Body of pancreas (tissue), 4 donors: ENCODE measurements at regions not wholly inside any gene's neighbourhood (a gene's known extent, or its start where the extent isn't known, plus 50 kb on each side); places are given as distances from the start of the nearest gene placed in this dataset.

Experiments used
- ATAC-seq: fragments of 150-250 bp; one replicate; pipeline ENCODE4 v1.9.1; 2016
- DNase-seq, 4 donors: peaks; one replicate each; pipeline ENCODE4 v3.0.0-alpha.2; 2019
- H3K27ac ChIP-seq, 4 donors: fragments of 200-600 bp; sonication (generic); 1 replicate in 3 of 4; 2 replicates in 1 of 4; pipeline versions ENCODE4 v1.5.1 to v1.6.1; 2016 to 2019; ENCODE audit warnings: mild to moderate bottlenecking in 1 of 4, mixed read lengths in 1 of 4, moderate library complexity in 1 of 4
- H3K27me3 ChIP-seq, 2 donors: fragments of 200-600 bp; sonication (generic); one replicate each; pipeline ENCODE4 v1.6.0; 2016; ENCODE audit warnings: mild to moderate bottlenecking in 1 of 2
- H3K36me3 ChIP-seq, 2 donors: fragments of 200-600 bp; sonication (generic); replicated peaks in 1 of 2; 2 replicates each; pipeline ENCODE4 v1.5.1; 2016; ENCODE audit warnings: low read depth in 2 of 2; ENCODE audit not compliant: insufficient read depth in 1 of 2
- H3K4me1 ChIP-seq: fragments of 200-600 bp; sonication (generic); one replicate; pipeline ENCODE4 v1.6.0; 2016
- H3K4me3 ChIP-seq, 2 donors: fragments of 200-600 bp; sonication (generic); 1 replicate in 1 of 2; 2 replicates in 1 of 2; pipeline ENCODE4 v1.5.1; 2016 to 2019
- H3K9me3 ChIP-seq, 3 donors: fragments of 200-600 bp; sonication (generic); 1 replicate in 2 of 3; 2 replicates in 1 of 3; pipeline ENCODE4 v1.5.1; 2016
- CTCF ChIP-seq, 7 experiments: fragments of 450-650 bp in 4 of 7; fragments of 200-600 bp in 3 of 7; sonication (generic) in 3 of 7; IDR thresholded peaks; one replicate each; pipeline ENCODE4 v1.5.1; 2016 to 2019; ENCODE audit warnings: antibody characterized with exemption in 7 of 7
- POLR2A ChIP-seq, 3 donors: fragments of 450-650 bp; IDR thresholded peaks; one replicate each; pipeline ENCODE4 v1.6.1; 2016; ENCODE audit warnings: antibody characterized with exemption in 3 of 3, mild to moderate bottlenecking in 2 of 3
- WGBS, 2 donors: methylation state at CpG; one replicate each; pipeline ENCODE4 v1.1.5; 2017; 5-methylcytosine and 5-hydroxymethylcytosine counted together
- intact Hi-C: fragments of 100-400 bp; cut with DNase I; formaldehyde crosslinking; loops from one replicate; pipeline ENCODE4 v1.15.1; 2023

GRCh38 chr17:77036136-77036840 lies 104.5 kb upstream of the SEC14L1 start:
- Histone ChIP-seq H3K4me3 (no peak overlapping the region), H3K27ac (no peak overlapping the region), H3K36me3 (no peaks in the 10 kb centered on the region), H3K4me1 (peaks cover 10% of the 10 kb centered on the region), H3K9me3 (no peaks in the 10 kb centered on the region), H3K27me3 (peaks cover 0 to 5% of the 10 kb centered on the region in 2 donors)
- ATAC-seq (no peak), DNase-seq (no peak)
- no peak for TF ChIP-seq CTCF (IDR thresholded peaks at IDR 0.05)
- no peak for TF ChIP-seq POLR2A (IDR thresholded peaks at IDR 0.05)
- intact Hi-C loops = no loop called here
- 54 to 63% methylated on average over 14 to 15 of the region's 16 CpGs for WGBS, 2 donors

- no peak for ATAC-seq
- no peaks in the 10 kb centered on the region for H3K9me3 ChIP-seq
- H3K27me3 ChIP-seq = peaks cover 0 to 5% of the 10 kb centered on the region in 2 donors
- no peak for TF ChIP-seq POLR2A (IDR thresholded peaks at IDR 0.05)
- no peak for TF ChIP-seq CTCF (IDR thresholded peaks at IDR 0.05)
- H3K4me3 ChIP-seq = no peak overlapping the region
- DNase-seq = peak in 1 of 4 donors; percentile 20
- H3K27ac ChIP-seq = no peak overlapping the region
- intact Hi-C loops = no loop called here
- peaks cover 10% of the 10 kb centered on the region for H3K4me1 ChIP-seq
- WGBS, 2 donors = 4 to 13% methylated on average over 22 to 23 of the region's 23 CpGs
- H3K36me3 ChIP-seq = no peaks in the 10 kb centered on the region
These were observed 103.9 kb upstream of the SEC14L1 start for GRCh38 chr17:77036841-77037381.

- DNase-seq = no peak
- 70 to 79% methylated on average over 6 to 7 of the region's 7 CpGs for WGBS, 2 donors
- no peak for ATAC-seq
- intact Hi-C loops = no loop called here
- no peaks in the 10 kb centered on the region for H3K36me3 ChIP-seq
- no peaks in the 10 kb centered on the region for H3K9me3 ChIP-seq
- H3K4me1 ChIP-seq = peaks cover 10% of the 10 kb centered on the region
- H3K4me3 ChIP-seq = no peak overlapping the region
- H3K27me3 ChIP-seq = peaks cover 0 to 5% of the 10 kb centered on the region in 2 donors
- TF ChIP-seq POLR2A (IDR thresholded peaks at IDR 0.05) (no peak), CTCF (IDR thresholded peaks at IDR 0.05) (no peak)
- H3K27ac ChIP-seq = no peak overlapping the region
These were observed 102.8 kb upstream of the SEC14L1 start for GRCh38 chr17:77037943-77038342.

- no peaks in the 10 kb centered on the region for H3K9me3 ChIP-seq
- H3K36me3 ChIP-seq = no peaks in the 10 kb centered on the region
- no peak overlapping the region for H3K27ac ChIP-seq
- peaks cover 0 to 5% of the 10 kb centered on the region in 2 donors for H3K27me3 ChIP-seq
- no peak for DNase-seq
- ATAC-seq = no peak
- WGBS, 2 donors = 68 to 74% methylated on average over 19 to 20 of the region's 20 CpGs
- H3K4me3 ChIP-seq = no peak overlapping the region
- intact Hi-C loops = no loop called here
- peaks cover 10% of the 10 kb centered on the region for H3K4me1 ChIP-seq
- TF ChIP-seq POLR2A (IDR thresholded peaks at IDR 0.05) = no peak
- TF ChIP-seq CTCF (IDR thresholded peaks at IDR 0.05) = no peak
These were observed 101.7 kb upstream of the SEC14L1 start for GRCh38 chr17:77038884-77039555.
